SK-N-MC (cell line): ENCODE measurements at regions not wholly inside any gene's neighbourhood (a gene's known extent, or its start where the extent isn't known, plus 50 kb on each side); places are given as distances from the start of the nearest gene placed in this dataset.

Experiments
- DNase-seq: peaks from one replicate; pipeline ENCODE4 v3.0.0-alpha.2; 2011; ENCODE audit warnings: low read depth, low spot score
- H3K27ac ChIP-seq: fragments of 200-600 bp; sonication (generic); 2 replicates; pipeline ENCODE4 v1.5.1; 2016; ENCODE audit warnings: mixed run types
- H3K36me3 ChIP-seq: fragments of 200-600 bp; sonication (generic); 2 replicates; pipeline ENCODE4 v1.6.1; 2017; ENCODE audit warnings: antibody characterized with exemption, low read length, mixed read lengths; ENCODE audit not compliant: insufficient read depth
- H3K4me3 ChIP-seq: fragments of 200-600 bp; sonication (generic); 2 replicates; pipeline ENCODE4 v1.5.1; 2016
- H3K9ac ChIP-seq: fragments of 200-600 bp; sonication (generic); 2 replicates; pipeline ENCODE4 v1.8.0; 2017; ENCODE audit warnings: mixed run types, mixed read lengths; ENCODE audit not compliant: insufficient read length
- H3K9me3 ChIP-seq: fragments of 200-600 bp; sonication (generic); 2 replicates; pipeline ENCODE4 v1.6.1; 2017; ENCODE audit warnings: low read depth, mild to moderate bottlenecking, antibody characterized with exemption, low read length, moderate library complexity, mixed read lengths
- EZH2 ChIP-seq: fragments of 200-600 bp; sonication (generic); IDR thresholded peaks from one replicate; pipeline ENCODE4 v1.6.1; 2017; ENCODE audit warnings: antibody characterized with exemption
- FOXP2 ChIP-seq: optimal IDR thresholded peaks from 2 replicates; pipeline ENCODE3; 2011; ENCODE audit warnings: mild to moderate bottlenecking, moderate library complexity; ENCODE audit not compliant: insufficient read depth; ENCODE audit errors: extremely low read length, control extremely low read depth
- POLR2AphosphoS5 ChIP-seq: IDR thresholded peaks from 2 replicates; pipeline ENCODE4 v1.6.1; 2012; ENCODE audit warnings: mild to moderate bottlenecking, low read depth, low read length, borderline replicate concordance

DNA sequence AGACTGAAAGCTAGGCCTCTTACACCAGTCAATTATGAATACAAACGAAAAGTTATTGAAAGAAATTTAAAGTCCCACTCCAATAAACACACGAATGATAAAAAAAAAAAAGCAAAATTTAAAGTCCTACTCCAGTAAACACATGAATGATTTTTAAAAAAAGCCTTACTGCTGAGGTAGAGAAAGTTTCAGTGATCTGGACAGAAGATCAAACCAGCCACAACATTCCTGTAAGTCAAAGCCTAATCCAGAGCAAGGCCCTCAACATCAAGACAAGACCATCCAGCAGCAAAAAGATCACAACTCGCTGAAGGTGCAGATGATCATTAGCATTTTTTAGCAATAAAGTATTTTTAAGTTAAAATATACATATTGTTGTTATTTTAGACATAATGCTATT is 95.6 kb upstream of the LIPC start:
- H3K36me3 ChIP-seq: no peaks in the 10 kb centered on the region
- H3K9me3 ChIP-seq: no peaks in the 10 kb centered on the region
- no peak overlapping the region for H3K4me3 ChIP-seq
- H3K27ac ChIP-seq: no peak overlapping the region
- no peak for DNase-seq
- TF ChIP-seq POLR2AphosphoS5 (no peak), EZH2 (no peak), FOXP2 (no peak)
- H3K9ac ChIP-seq: no peak overlapping the region

DNA sequence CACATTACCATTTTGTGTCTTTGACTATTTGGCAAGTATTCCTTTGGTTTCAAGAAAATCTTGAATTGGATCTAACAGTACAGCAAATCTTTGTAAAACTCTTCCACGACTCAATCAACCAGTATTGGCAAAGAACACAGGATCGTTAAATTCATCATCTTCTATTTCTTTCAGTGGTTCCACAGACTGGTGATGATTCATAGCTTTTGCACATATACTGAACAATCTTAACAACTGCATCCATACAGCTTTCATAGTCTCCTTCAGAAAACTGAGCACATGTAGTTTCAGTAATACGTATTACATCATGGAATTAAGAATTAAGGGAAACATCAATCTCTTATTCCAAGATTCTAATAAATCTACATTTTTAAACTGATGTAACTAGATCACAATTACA is 91.6 kb upstream of the LIPC start:
- TF ChIP-seq EZH2: no peak
- TF ChIP-seq POLR2AphosphoS5: no peak
- TF ChIP-seq FOXP2: no peak
- Histone ChIP-seq H3K36me3 (no peaks in the 10 kb centered on the region), H3K9me3 (no peaks in the 10 kb centered on the region), H3K9ac (no peak overlapping the region), H3K27ac (no peak overlapping the region), H3K4me3 (no peak overlapping the region)
- no peak for DNase-seq

DNA sequence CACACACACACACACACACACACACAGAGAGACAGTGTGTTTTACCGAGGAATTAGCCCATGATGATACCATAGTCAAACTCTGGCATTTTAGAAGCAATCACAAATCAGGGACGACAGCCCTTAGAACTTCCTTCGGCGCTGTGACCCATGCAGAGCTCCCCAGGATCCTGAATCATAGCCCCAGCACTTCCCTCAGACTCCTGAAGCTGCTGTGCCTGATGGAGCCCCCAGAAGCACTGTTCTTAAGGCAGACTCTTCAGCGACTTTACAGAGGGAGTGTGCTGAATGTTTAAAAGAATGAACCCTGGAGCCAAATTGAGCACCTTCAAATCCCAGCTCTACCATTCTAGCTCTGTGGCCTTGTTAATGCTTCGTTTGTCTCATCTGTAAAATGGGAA is 89.3 kb upstream of the LIPC start:
- Histone ChIP-seq H3K4me3 (no peak overlapping the region), H3K36me3 (no peaks in the 10 kb centered on the region), H3K27ac (no peak overlapping the region), H3K9me3 (no peaks in the 10 kb centered on the region), H3K9ac (no peak overlapping the region)
- TF ChIP-seq FOXP2: no peak
- TF ChIP-seq POLR2AphosphoS5: no peak
- no peak for TF ChIP-seq EZH2
- DNase-seq: no peak

DNA sequence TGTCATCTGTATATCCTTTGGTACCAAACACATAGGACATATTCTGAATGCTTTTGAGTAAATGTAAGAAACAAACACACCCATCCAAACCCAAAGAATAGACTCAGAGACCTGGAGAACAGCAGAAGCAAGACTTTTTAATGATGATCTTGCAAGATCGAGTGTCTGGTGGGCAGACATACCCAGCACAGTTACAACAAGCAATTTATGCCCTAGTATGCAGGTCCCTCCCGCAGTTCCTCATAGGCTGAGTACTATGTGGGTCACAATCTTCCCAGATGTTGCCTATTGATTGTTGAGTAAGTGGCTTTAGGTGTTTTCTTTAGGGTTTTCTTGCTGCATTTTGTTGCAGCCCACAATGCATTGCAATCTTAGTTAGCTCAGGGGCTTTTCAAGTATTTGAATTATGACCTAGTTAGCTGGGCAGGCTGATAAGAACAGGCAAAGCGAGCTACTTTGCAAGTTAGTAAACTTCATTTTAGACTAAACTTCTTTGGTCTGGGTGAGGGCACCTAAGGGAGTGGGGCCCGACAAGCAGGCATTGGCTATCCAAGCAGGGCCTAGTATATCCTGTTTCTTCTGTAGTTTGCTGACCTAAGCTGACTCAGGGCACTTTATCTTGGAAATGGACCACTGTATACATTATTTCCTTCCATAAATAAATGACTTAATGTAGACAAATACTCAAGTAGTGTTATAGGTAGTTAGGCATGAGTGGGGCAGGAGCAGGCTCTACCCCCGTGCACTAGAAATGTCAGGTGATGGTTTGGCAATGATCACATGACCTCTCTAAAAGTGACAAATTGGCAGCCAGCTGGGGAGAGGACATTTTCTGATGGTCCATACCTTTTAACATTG is 87.3 kb upstream of the LIPC start:
- TF ChIP-seq FOXP2: no peak
- TF ChIP-seq POLR2AphosphoS5: no peak
- no peak for TF ChIP-seq EZH2
- Histone ChIP-seq H3K4me3 (no peak overlapping the region), H3K9me3 (no peaks in the 10 kb centered on the region), H3K9ac (no peak overlapping the region), H3K27ac (no peak overlapping the region), H3K36me3 (no peaks in the 10 kb centered on the region)
- no peak for DNase-seq

DNA sequence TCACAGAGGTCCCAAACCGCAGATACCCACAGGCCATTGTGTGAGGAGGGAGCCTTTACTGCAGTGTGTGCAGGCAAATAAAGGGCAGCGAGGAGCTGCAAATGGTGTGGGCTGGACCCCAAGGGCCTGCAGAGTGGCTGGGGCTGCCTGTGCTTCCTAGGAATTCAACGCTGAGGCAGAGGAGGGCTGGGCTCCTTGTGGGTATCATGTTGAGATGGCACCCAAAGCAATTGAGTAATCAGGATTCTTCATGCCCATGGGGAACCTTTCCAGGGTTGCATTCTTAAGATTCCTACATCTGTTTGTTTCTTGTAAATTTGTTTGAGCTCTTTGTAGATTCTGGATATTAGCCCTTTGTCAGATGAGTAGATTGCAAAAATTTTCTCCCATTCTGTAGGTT is 85.4 kb upstream of the LIPC start:
- Histone ChIP-seq H3K4me3 (no peak overlapping the region), H3K27ac (no peak overlapping the region), H3K36me3 (no peaks in the 10 kb centered on the region), H3K9me3 (no peaks in the 10 kb centered on the region), H3K9ac (no peak overlapping the region)
- TF ChIP-seq EZH2 (no peak), POLR2AphosphoS5 (no peak), FOXP2 (no peak)
- DNase-seq: no peak

DNA sequence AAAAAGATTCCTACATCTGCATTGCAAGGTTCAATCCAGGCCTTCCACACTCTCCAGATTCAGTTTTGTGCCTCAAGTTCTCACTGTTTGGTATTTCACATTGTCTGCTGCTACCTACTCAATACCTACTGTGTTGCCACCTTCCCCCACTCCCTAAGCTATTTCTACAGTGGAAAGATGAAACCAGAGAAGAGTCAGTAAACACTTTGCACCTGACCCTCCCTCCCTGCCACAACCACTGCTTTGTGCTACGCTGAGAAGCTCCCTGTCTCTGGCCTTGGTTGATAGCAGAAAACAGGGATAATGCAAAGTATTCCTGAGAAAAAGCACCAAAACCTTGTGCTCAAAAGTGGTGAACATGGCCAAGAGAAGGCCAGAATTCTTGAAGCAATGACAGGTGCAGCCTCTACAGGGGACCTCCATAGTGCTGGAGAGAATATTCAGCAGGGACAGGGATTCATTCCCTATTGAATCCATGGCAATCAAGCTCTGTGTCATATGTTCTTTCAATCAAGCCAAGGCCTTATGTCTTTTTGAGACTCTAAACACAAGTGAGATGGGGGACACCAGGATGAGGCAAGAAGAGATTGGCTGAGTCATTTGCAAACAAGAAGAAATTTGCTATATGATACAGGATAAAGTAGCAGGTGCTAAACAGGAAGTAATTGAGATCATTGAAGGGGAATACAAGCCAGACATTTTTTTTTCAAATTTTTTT is 83.5 kb upstream of the LIPC start:
- Histone ChIP-seq H3K9me3 (no peaks in the 10 kb centered on the region), H3K4me3 (no peak overlapping the region), H3K9ac (no peak overlapping the region), H3K27ac (no peak overlapping the region), H3K36me3 (no peaks in the 10 kb centered on the region)
- TF ChIP-seq EZH2 (no peak), FOXP2 (no peak), POLR2AphosphoS5 (no peak)
- no peak for DNase-seq

DNA sequence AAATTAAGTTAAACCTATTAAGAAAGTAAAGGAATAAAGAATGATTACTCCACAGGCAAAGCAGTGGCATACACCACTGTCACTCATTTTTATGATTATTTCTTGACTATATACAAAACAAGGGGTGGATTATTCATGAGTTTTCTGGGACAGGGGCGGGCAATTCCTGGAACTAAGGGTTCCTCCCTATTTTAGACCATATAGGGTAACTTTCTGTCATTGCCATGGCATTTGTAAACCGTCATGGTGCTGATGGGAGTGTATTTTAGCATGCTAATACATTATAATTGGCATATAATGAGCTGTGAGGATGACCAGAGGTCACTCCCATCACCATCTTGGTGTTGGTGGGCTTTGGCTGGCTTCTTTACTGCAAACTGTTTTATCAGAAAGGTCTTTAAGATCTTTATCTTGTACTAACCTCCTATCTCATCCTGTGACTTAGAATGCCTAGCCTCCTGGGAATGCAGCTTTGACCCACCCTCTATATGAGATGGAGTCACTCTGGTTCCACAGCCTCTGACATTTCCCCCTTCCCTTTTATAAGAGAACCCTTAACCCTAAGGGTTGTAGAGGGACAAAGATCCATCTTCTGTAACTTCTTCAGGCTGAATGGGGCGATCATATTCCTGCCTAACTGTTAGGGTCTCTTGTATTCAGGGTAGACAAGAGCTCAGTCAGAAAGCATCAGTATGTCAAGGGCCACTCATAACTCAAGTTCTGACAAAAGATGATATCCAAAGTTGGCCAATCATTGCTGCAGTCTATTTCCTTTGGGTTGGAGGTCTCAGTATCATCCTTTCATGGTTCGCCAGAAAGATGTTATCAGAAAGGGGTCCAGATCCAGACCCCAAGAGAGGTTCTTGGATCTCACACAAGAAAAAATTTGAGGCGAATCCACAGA is 79.5 kb upstream of the LIPC start:
- Histone ChIP-seq H3K4me3 (no peak overlapping the region), H3K27ac (no peak overlapping the region), H3K36me3 (no peaks in the 10 kb centered on the region), H3K9ac (no peak overlapping the region), H3K9me3 (no peaks in the 10 kb centered on the region)
- TF ChIP-seq FOXP2: no peak
- no peak for TF ChIP-seq EZH2
- no peak for TF ChIP-seq POLR2AphosphoS5
- DNase-seq: no peak

DNA sequence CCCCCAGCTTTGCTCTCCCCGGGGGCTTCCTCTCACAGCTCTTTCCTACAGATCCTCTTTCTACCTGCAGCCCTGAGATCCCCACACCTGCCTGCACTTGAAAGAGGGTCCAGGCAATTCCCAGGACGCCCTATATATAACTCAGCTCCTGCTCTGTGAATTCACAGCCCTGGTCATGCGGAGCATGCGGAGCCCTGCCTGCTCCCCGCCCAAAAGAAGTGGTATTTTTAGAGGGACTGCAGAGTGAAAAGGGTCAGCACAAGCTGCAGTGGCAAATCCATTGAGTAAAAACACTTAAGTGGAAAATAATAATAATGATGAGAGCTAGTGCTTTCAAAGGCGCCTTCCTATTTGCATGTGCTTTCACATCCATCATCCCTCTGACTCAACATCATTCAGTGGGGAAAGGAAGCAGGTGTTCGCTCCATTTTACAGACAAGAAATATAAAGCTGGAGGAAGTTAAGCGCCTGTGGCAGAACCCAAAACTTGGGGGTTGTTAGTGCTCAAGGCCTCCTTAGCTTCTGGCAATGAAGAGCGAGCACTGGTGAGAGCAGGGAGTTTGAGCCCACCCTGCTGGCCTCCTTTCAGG is 76.3 kb upstream of the LIPC start:
- H3K36me3 ChIP-seq: no peaks in the 10 kb centered on the region
- no peak for TF ChIP-seq FOXP2
- no peak overlapping the region for H3K4me3 ChIP-seq
- H3K27ac ChIP-seq: no peak overlapping the region
- DNase-seq: no peak
- H3K9ac ChIP-seq: no peak overlapping the region
- no peaks in the 10 kb centered on the region for H3K9me3 ChIP-seq
